ENCODE measurements at regions not wholly inside any gene's neighbourhood (a gene's known extent, or its start where the extent isn't known, plus 50 kb on each side); places are given as distances from the start of the nearest gene placed in this dataset.

GRCh38 chr2:120846406-120847095, 110.9 kb downstream of the GLI2 start:
- ChIA-PET POLR2A (no interaction called here), CTCF (no interaction called here)
- Histone ChIP-seq H3K4me1 (ENCODE audit: control insufficient read depth, extremely low read depth, insufficient read depth, low read length) (no peaks in the 10 kb centered on the region), H3K4me3 (replicated peaks in 1 of 3; ENCODE audit: insufficient read depth in 1 of 3, low read depth in 1 of 3, low read length in 3 of 3) (no peak overlapping the region), H3K36me3 (ENCODE audit: control insufficient read depth in 2 of 2, extremely low read depth in 1 of 2, insufficient read depth in 2 of 2, low read length in 2 of 2) (no peaks in the 10 kb centered on the region), H3K27me3 (ENCODE audit: control insufficient read depth in 2 of 2, insufficient read depth in 2 of 2, low read length in 2 of 2) (peaks cover 0 to 4% of the 10 kb centered on the region in 2 experiments), H4K20me1 (replicated peaks; ENCODE audit: control insufficient read depth, extremely low read depth, insufficient read depth, low read length) (no peaks in the 10 kb centered on the region), H2AFZ (ENCODE audit: low read depth, low read length) (no peak overlapping the region), H3K79me2 (ENCODE audit: control insufficient read depth, insufficient read depth, low read length) (no peaks in the 10 kb centered on the region), H3K27ac (ENCODE audit: insufficient read depth, low read depth, low read length) (no peak overlapping the region), H3K9ac (replicated peaks; ENCODE audit: extremely low read depth, insufficient read depth, low read length) (no peak overlapping the region), H3K9me1 (replicated peaks; ENCODE audit: control insufficient read depth, extremely low read depth, insufficient read depth, low read length) (no peaks in the 10 kb centered on the region), H3K9me3 (replicated peaks; ENCODE audit: control insufficient read depth, insufficient read depth, low read length) (no peaks in the 10 kb centered on the region), H3K4me2 (ENCODE audit: insufficient read depth, low read length) (no peak overlapping the region)
- BruUV-seq (replicated peaks): no TSS peak
- no peak for TF ChIP-seq JUN (IDR thresholded peaks at IDR 0.05; ENCODE audit: borderline replicate concordance, insufficient read depth, insufficient read length, low read depth)
- TF ChIP-seq MAX (IDR thresholded peaks at IDR 0.05; ENCODE audit: insufficient read depth, insufficient read length): no peak
- no peak for TF ChIP-seq FOS (IDR thresholded peaks at IDR 0.05; ENCODE audit: borderline replicate concordance, insufficient read depth, low read length)
- TF ChIP-seq POLR2AphosphoS5 (IDR thresholded peaks at IDR 0.05; ENCODE audit: insufficient read depth, low read depth, low read length): no peak
- TF ChIP-seq MYC (IDR thresholded peaks at IDR 0.05; ENCODE audit: low read depth, low read length): no peak
- no peak for TF ChIP-seq CTCF (IDR thresholded peaks at IDR 0.05; ENCODE audit: extremely low read depth in 1 of 2, insufficient read depth in 1 of 2, low read depth in 1 of 2, low read length in 2 of 2)
- TF ChIP-seq EZH2 (IDR thresholded peaks at IDR 0.05; ENCODE audit: borderline replicate concordance, low read depth, low read length, severe bottlenecking): no peak
- TF ChIP-seq GATA2 (IDR thresholded peaks at IDR 0.05; ENCODE audit: insufficient read depth, insufficient read length, low read depth, low read length): no peak
- TF ChIP-seq POLR2A (IDR thresholded peaks at IDR 0.05; ENCODE audit: low read depth, low read length): no peak
- intact Hi-C loops (cut with micrococcal nuclease): no loop called here
- no peak for DNase-seq (ENCODE audit: low read depth, low spot score)
- no peak for FAIRE-seq
- dilution Hi-C loops (cut with MboI; ENCODE audit: extremely low pct_ligation_motif_present, low sequenced_read_pairs): no loop called here
